WTC11 (cell line): ENCODE measurements at regions not wholly inside any gene's neighbourhood (a gene's known extent, or its start where the extent isn't known, plus 50 kb on each side); places are given as distances from the start of the nearest gene placed in this dataset.

Source experiments
- ATAC-seq: fragments of 200-7000 bp; cut with Tn5 transposase; 2 replicates; pipeline ENCODE4 v1.10.0; 2021; ENCODE audit warnings: mild to moderate bottlenecking, moderate library complexity
- CTCF ChIA-PET: fragments of 300-600 bp; sonication (Branson Sonifier 250); formaldehyde crosslinking; loops from one replicate; lab custom pipeline; 2021; ENCODE audit warnings: antibody characterized with exemption; lab: Charles Lee
- POLR2A ChIA-PET: fragments of 350-600 bp; sonication (Branson Sonifier 250); formaldehyde crosslinking; loops from one replicate; lab custom pipeline; 2021; ENCODE audit warnings: antibody characterized with exemption; lab: Charles Lee
- DNase-seq: peaks from one replicate; pipeline ENCODE4 v3.0.0; 2021; ENCODE audit warnings: low spot score
- H3K27ac Mint-ChIP-seq: 2 replicates; pipeline ENCODE4 v1.8.0; 2021; ENCODE audit warnings: mixed read lengths
- H3K27me3 Mint-ChIP-seq: 2 replicates; pipeline ENCODE4 v1.8.0; 2021; ENCODE audit warnings: low read depth, mild to moderate bottlenecking, moderate library complexity, mixed read lengths
- H3K36me3 Mint-ChIP-seq: 2 replicates; pipeline ENCODE4 v1.8.0; 2021; ENCODE audit warnings: mixed read lengths
- H3K4me1 Mint-ChIP-seq: 2 replicates; pipeline ENCODE4 v1.8.0; 2022; ENCODE audit warnings: mixed read lengths
- H3K4me3 Mint-ChIP-seq: 2 replicates; pipeline ENCODE4 v1.8.0; 2021; ENCODE audit warnings: mild to moderate bottlenecking, moderate library complexity, mixed read lengths
- H3K9me3 Mint-ChIP-seq: 2 replicates; pipeline ENCODE4 v1.8.0; 2021; ENCODE audit warnings: mixed read lengths
- AFF4 ChIP-seq: sonication (generic); formaldehyde crosslinking; IDR thresholded peaks from 2 replicates; pipeline ENCODE4 v1.8.1; 2023; ENCODE audit warnings: mild to moderate bottlenecking, missing genetic modification reagents, borderline replicate concordance
- AR ChIP-seq: fragments of 250-450 bp; sonication (Bioruptor Pico); IDR thresholded peaks from 2 replicates; pipeline ENCODE4 v1.9.0; 2021; ENCODE audit warnings: mild to moderate bottlenecking
- CDX4 ChIP-seq: fragments of 250-450 bp; sonication (Bioruptor Pico); IDR thresholded peaks from 2 replicates; pipeline ENCODE4 v1.9.0; 2021; ENCODE audit warnings: moderate library complexity, mild to moderate bottlenecking, inconsistent platforms, borderline replicate concordance
- E2F4 ChIP-seq: sonication (generic); formaldehyde crosslinking; IDR thresholded peaks from 2 replicates; pipeline ENCODE4 v1.8.1; 2022; ENCODE audit warnings: low read depth, mild to moderate bottlenecking, moderate library complexity, missing genetic modification reagents, borderline replicate concordance
- E2F5 ChIP-seq: sonication (generic); formaldehyde crosslinking; IDR thresholded peaks from 2 replicates; pipeline ENCODE4 v1.8.1; 2022; ENCODE audit warnings: mild to moderate bottlenecking, moderate library complexity, missing genetic modification reagents
- EMX1 ChIP-seq: fragments of 250-450 bp; sonication (Bioruptor Pico); IDR thresholded peaks from 2 replicates; pipeline ENCODE4 v1.8.0; 2021; ENCODE audit warnings: mild to moderate bottlenecking
- FOXP1 ChIP-seq: sonication (generic); formaldehyde crosslinking; IDR thresholded peaks from 2 replicates; pipeline ENCODE4 v1.8.0; 2022; ENCODE audit warnings: missing genetic modification reagents, mild to moderate bottlenecking, moderate library complexity, borderline replicate concordance
- GRHL2 ChIP-seq: fragments of 250-450 bp; sonication (Bioruptor Pico); IDR thresholded peaks from 2 replicates; pipeline ENCODE4 v1.8.0; 2022; ENCODE audit warnings: mild to moderate bottlenecking, moderate library complexity; ENCODE audit not compliant: insufficient replicate concordance, severe bottlenecking
- GTF2I ChIP-seq: fragments of 250-450 bp; sonication (Bioruptor Pico); conservative IDR thresholded peaks from 2 replicates; pipeline ENCODE4 v1.4.0; 2021; ENCODE audit warnings: mild to moderate bottlenecking
- IRF1 ChIP-seq: sonication (generic); formaldehyde crosslinking; IDR thresholded peaks from 2 replicates; pipeline ENCODE4 v1.8.0; 2023; ENCODE audit warnings: missing genetic modification reagents
- JUN ChIP-seq: sonication (generic); formaldehyde crosslinking; IDR thresholded peaks from 2 replicates; pipeline ENCODE4 v1.8.0; 2023; ENCODE audit warnings: mild to moderate bottlenecking, missing genetic modification reagents
- NFE2L1 ChIP-seq: sonication (generic); formaldehyde crosslinking; IDR thresholded peaks from 2 replicates; pipeline ENCODE4 v1.8.1; 2023; ENCODE audit warnings: missing genetic modification reagents
- NR2C2 ChIP-seq: sonication (generic); formaldehyde crosslinking; IDR thresholded peaks from 2 replicates; pipeline ENCODE4 v1.8.0; 2022; ENCODE audit warnings: mild to moderate bottlenecking, missing genetic modification reagents
- OVOL2 ChIP-seq: fragments of 250-450 bp; sonication (Bioruptor Pico); IDR thresholded peaks from 2 replicates; pipeline ENCODE4 v1.9.0; 2021; ENCODE audit warnings: mild to moderate bottlenecking, borderline replicate concordance
- RELA ChIP-seq: sonication (generic); formaldehyde crosslinking; IDR thresholded peaks from 2 replicates; pipeline ENCODE4 v1.8.1; 2022; ENCODE audit warnings: missing genetic modification reagents, mild to moderate bottlenecking, borderline replicate concordance
- USF1 ChIP-seq: sonication (generic); formaldehyde crosslinking; IDR thresholded peaks from 2 replicates; pipeline ENCODE4 v1.8.0; 2022; ENCODE audit warnings: mild to moderate bottlenecking, missing genetic modification reagents
- ZBTB21 ChIP-seq: sonication (generic); formaldehyde crosslinking; IDR thresholded peaks from 2 replicates; pipeline ENCODE4 v1.8.1; 2023; ENCODE audit warnings: mild to moderate bottlenecking, missing genetic modification reagents, borderline replicate concordance
- ZMAT4 ChIP-seq: fragments of 250-450 bp; sonication (Bioruptor Pico); IDR thresholded peaks from 2 replicates; pipeline ENCODE4 v1.9.0; 2021; ENCODE audit warnings: mild to moderate bottlenecking
- ZNF219 ChIP-seq: sonication (generic); formaldehyde crosslinking; IDR thresholded peaks from 2 replicates; pipeline ENCODE4 v1.8.0; 2023; ENCODE audit warnings: missing genetic modification reagents, mild to moderate bottlenecking, borderline replicate concordance
- ZNF232 ChIP-seq: sonication (generic); formaldehyde crosslinking; IDR thresholded peaks from 2 replicates; pipeline ENCODE4 v1.8.0; 2022; ENCODE audit warnings: mild to moderate bottlenecking, missing genetic modification reagents
- ZNF512 ChIP-seq: sonication (generic); formaldehyde crosslinking; IDR thresholded peaks from 2 replicates; pipeline ENCODE4 v1.8.1; 2022; ENCODE audit warnings: missing genetic modification reagents, borderline replicate concordance
- ZNF671 ChIP-seq: fragments of 250-450 bp; sonication (Bioruptor Pico); IDR thresholded peaks from 2 replicates; pipeline ENCODE4 v1.8.0; 2021; ENCODE audit warnings: mild to moderate bottlenecking

GRCh38 chr17:34437188-34437587, 74.2 kb upstream of the CCL1 start (continued):
- TF ChIP-seq AR (CRISPR knock-in tag) (no peak), JUN (CRISPR knock-in tag) (no peak), FOXP1 (CRISPR knock-in tag) (no peak), USF1 (CRISPR knock-in tag) (peak; percentile 26; the same call in 1 of the 2 replicates), NR2C2 (no peak), NFE2L1 (CRISPR knock-in tag) (no peak), ZNF232 (CRISPR knock-in tag) (no peak)

- ATAC-seq: peak; percentile 56; the same call in 1 of the 2 replicates
- no peak overlapping the region for H3K27ac Mint-ChIP-seq
- ChIA-PET CTCF (interaction anchor here (1.0 to 2.4 kb wide), 5 partner anchors 12 to 106 kb away, joined by 3 to 9 read pairs (median 5); no protein-coding TSS in a partner anchor), POLR2A (no interaction called here)
- no peak for DNase-seq
- H3K27me3 Mint-ChIP-seq: peaks cover 3% of the 10 kb centered on the region
- H3K4me1 Mint-ChIP-seq: peaks cover 14% of the 10 kb centered on the region
- H3K9me3 Mint-ChIP-seq: no peaks in the 10 kb centered on the region
- H3K4me3 Mint-ChIP-seq: no peak overlapping the region
- no peaks in the 10 kb centered on the region for H3K36me3 Mint-ChIP-seq
- TF ChIP-seq E2F5 (CRISPR knock-in tag) (no peak), ZMAT4 (CRISPR knock-in tag) (no peak), ZNF512 (no peak), RELA (CRISPR knock-in tag) (no peak), IRF1 (CRISPR knock-in tag) (no peak), FOXP1 (CRISPR knock-in tag) (no peak), GTF2I (CRISPR knock-in tag) (no peak), ZNF219 (CRISPR knock-in tag) (no peak), E2F4 (CRISPR knock-in tag) (no peak), JUN (CRISPR knock-in tag) (no peak), ZBTB21 (CRISPR knock-in tag) (no peak), CDX4 (no peak), AFF4 (CRISPR knock-in tag) (no peak), EMX1 (CRISPR knock-in tag) (no peak), ZNF671 (CRISPR knock-in tag) (no peak), OVOL2 (CRISPR knock-in tag) (no peak), GRHL2 (CRISPR knock-in tag) (no peak)
Measured at GRCh38 chr17:34436607-34437006, 73.6 kb upstream of the CCL1 start.
